Astrocyte of the hippocampus (primary cell): ENCODE measurements at regions not wholly inside any gene's neighbourhood (a gene's known extent, or its start where the extent isn't known, plus 50 kb on each side); places are given as distances from the start of the nearest gene placed in this dataset.

Experiments used
- DNase-seq: peaks from one replicate; pipeline ENCODE4 v3.0.0; 2011; ENCODE audit warnings: low read depth, low spot score

- DNase-seq: no peak
Measured at GRCh38 chr18:77517901-77518300, 268.3 kb downstream of the GALR1 start.

GRCh38 chr18:77520767-77521166 lies 271.1 kb downstream of the GALR1 start:
- DNase-seq: no peak

GRCh38 chr18:77522051-77522675 lies 272.5 kb downstream of the GALR1 start:
- no peak for DNase-seq

- DNase-seq: no peak
Measured at GRCh38 chr18:77524909-77525308, 275.3 kb downstream of the GALR1 start.

- no peak for DNase-seq
Measured at GRCh38 chr18:77526962-77527361, 277.3 kb downstream of the GALR1 start.

GRCh38 chr18:77528872-77529271 lies 279.2 kb downstream of the GALR1 start:
- DNase-seq: no peak

- no peak for DNase-seq
Measured at GRCh38 chr18:77529492-77530176, 280.0 kb downstream of the GALR1 start.

- no peak for DNase-seq
Measured at GRCh38 chr18:77530732-77531131, 281.1 kb downstream of the GALR1 start.

- no peak for DNase-seq
Measured at GRCh38 chr18:77539860-77540259, 290.2 kb downstream of the GALR1 start.

GRCh38 chr18:77544792-77545191 lies 295.1 kb downstream of the GALR1 start:
- DNase-seq: no peak

- DNase-seq: no peak
Measured at GRCh38 chr18:77547757-77548156, 298.1 kb downstream of the GALR1 start.

GRCh38 chr18:77548790-77549420 lies 299.3 kb downstream of the GALR1 start:
- DNase-seq: no peak

GRCh38 chr18:77550625-77551024 lies 301.0 kb downstream of the GALR1 start:
- no peak for DNase-seq

- DNase-seq: no peak
Measured at GRCh38 chr18:77551055-77551454, 301.4 kb downstream of the GALR1 start.

GRCh38 chr18:77552945-77553344 lies 303.3 kb downstream of the GALR1 start:
- no peak for DNase-seq

GRCh38 chr18:77554061-77554460 lies 304.4 kb downstream of the GALR1 start:
- no peak for DNase-seq

GRCh38 chr18:77557046-77557587 lies 307.5 kb downstream of the GALR1 start:
- DNase-seq: peak; percentile 38

GRCh38 chr18:77559274-77559910 lies 309.7 kb downstream of the GALR1 start:
- DNase-seq: no peak

GRCh38 chr18:77560341-77560992 lies 310.8 kb downstream of the GALR1 start:
- DNase-seq: no peak

GRCh38 chr18:77566604-77567003 lies 317.0 kb downstream of the GALR1 start:
- no peak for DNase-seq

- no peak for DNase-seq
Measured at GRCh38 chr18:77567205-77567604, 317.6 kb downstream of the GALR1 start.

GRCh38 chr18:77571743-77572142 lies 322.1 kb downstream of the GALR1 start:
- no peak for DNase-seq
